Right atrium auricular region (tissue), 2 donors: ENCODE measurements at regions not wholly inside any gene's neighbourhood (a gene's known extent, or its start where the extent isn't known, plus 50 kb on each side); places are given as distances from the start of the nearest gene placed in this dataset.

ENCODE experiments used
- DNase-seq: peaks from one replicate; pipeline ENCODE4 v3.0.0-alpha.2; 2019; ENCODE audit warnings: low spot score
- H3K27ac ChIP-seq, 2 donors: fragments of 200-600 bp; sonication (generic); 1 replicate in 1 of 2; 2 replicates in 1 of 2; pipeline ENCODE4 v1.5.1; 2016 to 2019
- H3K27me3 ChIP-seq, 2 donors: fragments of 200-600 bp; sonication (generic); one replicate each; pipeline versions ENCODE4 v1.5.1 to v1.6.0; 2017 to 2019
- H3K36me3 ChIP-seq: fragments of 200-600 bp; sonication (generic); one replicate; pipeline ENCODE4 v1.5.1; 2016
- H3K4me1 ChIP-seq, 2 donors: fragments of 200-600 bp; sonication (generic); one replicate each; pipeline versions ENCODE4 v1.5.1 to v1.6.0; 2017 to 2019
- H3K4me3 ChIP-seq, 2 donors: fragments of 200-600 bp; sonication (generic); 1 replicate in 1 of 2; 2 replicates in 1 of 2; pipeline ENCODE4 v1.5.1; 2017 to 2019; ENCODE audit warnings: mild to moderate bottlenecking in 1 of 2, moderate library complexity in 1 of 2
- H3K9me3 ChIP-seq, 2 donors: fragments of 200-600 bp; sonication (generic); one replicate each; pipeline ENCODE4 v1.5.1; 2019
- CTCF ChIP-seq, 2 donors: fragments of 200-600 bp; sonication (generic); IDR thresholded peaks; one replicate each; pipeline ENCODE4 v1.5.1; 2019; ENCODE audit warnings: antibody characterized with exemption in 2 of 2

- peak overlapping the region in 1 of 2 donors; percentile 45 for H3K27ac ChIP-seq
- no peak for TF ChIP-seq CTCF (IDR thresholded peaks at IDR 0.05)
- DNase-seq = peak; percentile 61
- H3K36me3 ChIP-seq = no peaks in the 10 kb centered on the region
- no peaks in the 10 kb centered on the region for H3K27me3 ChIP-seq
- no peaks in the 10 kb centered on the region for H3K9me3 ChIP-seq
- peaks cover 0 to 9% of the 10 kb centered on the region in 2 donors for H3K4me1 ChIP-seq
- H3K4me3 ChIP-seq = no peak overlapping the region
These were observed 88.2 kb upstream of the CAMK2D start for GRCh38 chr4:113849771-113850170.

GRCh38 chr4:113847710-113848109 is 86.2 kb upstream of the CAMK2D start:
- Histone ChIP-seq H3K27ac (no peak overlapping the region), H3K27me3 (no peaks in the 10 kb centered on the region), H3K36me3 (no peaks in the 10 kb centered on the region), H3K9me3 (no peaks in the 10 kb centered on the region), H3K4me1 (peaks cover 0 to 9% of the 10 kb centered on the region in 2 donors), H3K4me3 (no peak overlapping the region)
- TF ChIP-seq CTCF (IDR thresholded peaks at IDR 0.05) = no peak
- no peak for DNase-seq

GRCh38 chr4:113846433-113846832 is 84.9 kb upstream of the CAMK2D start:
- H3K27ac ChIP-seq = no peak overlapping the region
- H3K4me3 ChIP-seq = no peak overlapping the region
- TF ChIP-seq CTCF (IDR thresholded peaks at IDR 0.05) = no peak
- peaks cover 0 to 9% of the 10 kb centered on the region in 2 donors for H3K4me1 ChIP-seq
- no peaks in the 10 kb centered on the region for H3K36me3 ChIP-seq
- no peaks in the 10 kb centered on the region for H3K9me3 ChIP-seq
- DNase-seq = no peak
- no peaks in the 10 kb centered on the region for H3K27me3 ChIP-seq

- Histone ChIP-seq H3K36me3 (no peaks in the 10 kb centered on the region), H3K27ac (no peak overlapping the region), H3K4me3 (no peak overlapping the region), H3K9me3 (no peaks in the 10 kb centered on the region), H3K4me1 (peaks cover 0 to 7% of the 10 kb centered on the region in 2 donors), H3K27me3 (no peaks in the 10 kb centered on the region)
- no peak for DNase-seq
- TF ChIP-seq CTCF (IDR thresholded peaks at IDR 0.05) = no peak
These were observed 83.6 kb upstream of the CAMK2D start for GRCh38 chr4:113845138-113845537.

GRCh38 chr4:113844369-113844768 is 82.8 kb upstream of the CAMK2D start:
- Histone ChIP-seq H3K9me3 (no peaks in the 10 kb centered on the region), H3K36me3 (no peaks in the 10 kb centered on the region), H3K4me1 (no peaks in the 10 kb centered on the region), H3K27me3 (no peaks in the 10 kb centered on the region), H3K4me3 (no peak overlapping the region), H3K27ac (no peak overlapping the region)
- DNase-seq = no peak
- no peak for TF ChIP-seq CTCF (IDR thresholded peaks at IDR 0.05)

GRCh38 chr4:113840861-113841260 is 79.3 kb upstream of the CAMK2D start:
- DNase-seq = no peak
- Histone ChIP-seq H3K4me3 (no peak overlapping the region), H3K4me1 (peaks cover 0 to 10% of the 10 kb centered on the region in 2 donors), H3K27ac (no peak overlapping the region), H3K36me3 (no peaks in the 10 kb centered on the region), H3K27me3 (no peaks in the 10 kb centered on the region), H3K9me3 (no peaks in the 10 kb centered on the region)
- TF ChIP-seq CTCF (IDR thresholded peaks at IDR 0.05) = no peak
